ENCODE measurements at regions not wholly inside any gene's neighbourhood (a gene's known extent, or its start where the extent isn't known, plus 50 kb on each side); places are given as distances from the start of the nearest gene placed in this dataset.
A peak's percentile ranks its signal among the peaks of the same experiment; 100 is the strongest.
"Not testable (repeated sequence)": the region's sequence is repeated elsewhere in the genome, so short reads cannot be mapped to it uniquely, and the experiment has no call there.

DNA sequence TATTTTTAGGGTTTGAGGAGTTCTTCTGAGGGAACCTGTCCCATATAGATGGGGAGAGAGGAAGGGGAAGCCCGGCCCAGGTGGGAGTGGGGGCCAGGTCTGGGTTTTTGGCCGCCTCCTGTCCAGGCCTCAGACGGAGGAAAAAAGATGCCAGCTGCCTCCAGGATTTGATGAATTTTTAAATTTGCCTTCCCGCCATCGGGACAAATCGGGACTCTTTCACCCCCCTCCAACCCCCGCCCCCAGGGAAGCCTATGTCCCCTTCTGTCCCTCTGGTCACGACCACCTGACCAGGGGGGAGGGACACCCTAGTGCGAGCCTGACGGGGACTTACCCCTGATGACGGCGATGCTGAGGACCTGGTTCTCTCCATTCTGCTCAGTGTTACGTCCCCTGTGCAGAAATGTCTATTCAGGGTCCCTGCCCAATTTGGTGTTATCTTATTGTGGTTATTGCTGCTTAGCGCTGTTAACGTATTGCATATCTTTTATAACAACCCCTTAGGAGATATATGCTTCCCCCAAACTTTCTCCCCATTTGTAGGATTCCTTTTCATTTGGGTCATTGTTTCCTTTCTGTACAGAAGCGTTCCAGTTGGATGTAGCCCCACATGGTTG is 115.9 kb upstream of the GRK3 start:
- in situ Hi-C loops (cut with MboI; ENCODE audit: low sequenced_read_pairs, unreplicated experiment): no loop called here
- DNase-seq (ENCODE audit: low spot score): peak; percentile 56
- TF ChIP-seq, protein P1, sequence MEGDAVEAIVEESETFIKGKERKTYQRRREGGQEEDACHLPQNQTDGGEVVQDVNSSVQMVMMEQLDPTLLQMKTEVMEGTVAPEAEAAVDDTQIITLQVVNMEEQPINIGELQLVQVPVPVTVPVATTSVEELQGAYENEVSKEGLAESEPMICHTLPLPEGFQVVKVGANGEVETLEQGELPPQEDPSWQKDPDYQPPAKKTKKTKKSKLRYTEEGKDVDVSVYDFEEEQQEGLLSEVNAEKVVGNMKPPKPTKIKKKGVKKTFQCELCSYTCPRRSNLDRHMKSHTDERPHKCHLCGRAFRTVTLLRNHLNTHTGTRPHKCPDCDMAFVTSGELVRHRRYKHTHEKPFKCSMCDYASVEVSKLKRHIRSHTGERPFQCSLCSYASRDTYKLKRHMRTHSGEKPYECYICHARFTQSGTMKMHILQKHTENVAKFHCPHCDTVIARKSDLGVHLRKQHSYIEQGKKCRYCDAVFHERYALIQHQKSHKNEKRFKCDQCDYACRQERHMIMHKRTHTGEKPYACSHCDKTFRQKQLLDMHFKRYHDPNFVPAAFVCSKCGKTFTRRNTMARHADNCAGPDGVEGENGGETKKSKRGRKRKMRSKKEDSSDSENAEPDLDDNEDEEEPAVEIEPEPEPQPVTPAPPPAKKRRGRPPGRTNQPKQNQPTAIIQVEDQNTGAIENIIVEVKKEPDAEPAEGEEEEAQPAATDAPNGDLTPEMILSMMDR (IDR thresholded peaks at IDR 0.05; ENCODE audit: borderline replicate concordance, control extremely low read depth, extremely low read depth, insufficient read depth, missing control alignments): no peak

DNA sequence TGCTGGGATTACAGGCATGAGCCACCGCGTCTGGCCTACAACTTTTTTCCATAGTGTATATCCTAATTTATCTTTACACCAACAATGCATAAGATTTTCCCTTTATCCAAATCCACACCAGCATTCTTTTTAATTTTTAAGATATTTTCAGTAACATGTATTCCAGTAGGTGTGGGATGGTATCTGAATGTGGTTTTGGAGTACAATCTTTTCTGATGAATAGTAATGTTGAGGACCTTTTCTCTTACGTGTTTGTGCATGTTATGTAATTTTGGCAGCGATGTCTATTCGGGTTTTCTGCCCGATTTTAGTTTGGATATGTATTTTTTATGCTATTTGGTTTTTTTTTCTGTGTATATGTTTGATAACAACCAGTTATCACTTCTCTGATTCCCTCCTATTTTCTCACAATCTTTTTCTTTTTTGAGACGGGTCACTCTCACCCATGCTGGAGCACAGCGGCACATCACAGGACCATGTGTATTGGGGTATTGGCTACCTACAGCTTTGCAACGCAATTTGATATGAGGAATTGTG is 114.6 kb upstream of the GRK3 start:
- TF ChIP-seq, protein P1 (IDR thresholded peaks at IDR 0.05; ENCODE audit: borderline replicate concordance, control extremely low read depth, extremely low read depth, insufficient read depth, missing control alignments): no peak
- in situ Hi-C loops (cut with MboI; ENCODE audit: low sequenced_read_pairs, unreplicated experiment): no loop called here
- no peak for DNase-seq (ENCODE audit: low spot score)

DNA sequence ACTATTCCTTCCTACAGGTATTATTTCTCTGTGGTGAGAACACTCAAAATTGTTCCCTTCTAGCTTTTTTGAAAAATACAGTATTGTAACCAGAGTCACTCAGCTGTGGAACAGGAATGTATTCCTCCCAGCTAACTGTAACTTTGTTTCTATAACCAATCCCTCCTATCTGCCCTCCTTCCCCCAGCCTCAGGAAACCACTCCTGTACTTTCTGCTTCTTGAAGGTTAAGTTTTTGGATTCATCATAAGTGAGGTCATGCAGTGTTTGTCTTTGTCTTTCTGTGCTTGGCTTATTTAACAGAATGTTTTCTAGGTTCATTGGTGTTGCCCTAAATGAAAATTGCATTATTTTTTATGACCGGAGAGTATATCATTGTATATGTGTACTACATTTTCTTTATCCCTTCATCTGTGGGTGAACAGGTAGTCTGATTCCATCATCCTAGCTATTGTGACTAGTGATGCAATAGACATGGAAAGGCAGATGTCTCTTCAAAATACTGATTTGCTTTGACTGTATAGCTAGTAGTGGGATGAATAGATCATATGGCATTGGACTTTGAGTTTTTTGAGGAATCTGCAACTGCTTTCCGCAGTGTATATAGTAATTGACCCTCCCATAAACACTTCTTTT is 112.9 kb upstream of the GRK3 start:
- no peak for DNase-seq (ENCODE audit: low spot score)
- TF ChIP-seq, protein P1 (IDR thresholded peaks at IDR 0.05; ENCODE audit: borderline replicate concordance, control extremely low read depth, extremely low read depth, insufficient read depth, missing control alignments): no peak
- in situ Hi-C loops (cut with MboI; ENCODE audit: low sequenced_read_pairs, unreplicated experiment): no loop called here

DNA sequence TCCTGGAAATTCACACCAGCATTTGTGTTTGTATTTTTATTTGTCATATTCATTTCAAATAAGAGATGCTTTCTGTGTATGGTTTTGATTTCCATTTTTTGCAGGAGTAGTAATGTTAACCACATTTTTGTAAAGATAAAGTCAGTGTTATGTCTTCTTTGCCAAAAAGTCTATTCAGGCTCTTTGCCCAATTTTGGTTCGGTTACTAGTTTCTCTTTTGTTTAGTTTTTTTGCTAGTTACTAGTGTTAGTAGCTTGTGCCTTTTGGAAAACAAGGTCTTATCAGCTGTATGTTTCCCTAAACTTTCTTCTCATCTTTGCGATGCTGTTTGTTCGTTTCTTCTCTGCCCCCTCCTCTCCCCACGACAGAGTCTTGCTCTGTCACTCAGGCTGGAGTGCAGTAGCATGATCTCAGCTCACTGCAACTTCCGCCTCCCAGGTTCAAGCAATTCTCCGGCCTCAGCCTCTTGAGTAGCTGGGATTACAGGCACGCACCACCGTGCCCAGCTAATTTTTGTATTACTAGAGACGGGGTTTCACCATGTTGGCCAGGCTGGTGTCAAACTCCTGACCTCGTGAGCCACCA is 112.3 kb upstream of the GRK3 start:
- in situ Hi-C loops (cut with MboI; ENCODE audit: low sequenced_read_pairs, unreplicated experiment): no loop called here

DNA sequence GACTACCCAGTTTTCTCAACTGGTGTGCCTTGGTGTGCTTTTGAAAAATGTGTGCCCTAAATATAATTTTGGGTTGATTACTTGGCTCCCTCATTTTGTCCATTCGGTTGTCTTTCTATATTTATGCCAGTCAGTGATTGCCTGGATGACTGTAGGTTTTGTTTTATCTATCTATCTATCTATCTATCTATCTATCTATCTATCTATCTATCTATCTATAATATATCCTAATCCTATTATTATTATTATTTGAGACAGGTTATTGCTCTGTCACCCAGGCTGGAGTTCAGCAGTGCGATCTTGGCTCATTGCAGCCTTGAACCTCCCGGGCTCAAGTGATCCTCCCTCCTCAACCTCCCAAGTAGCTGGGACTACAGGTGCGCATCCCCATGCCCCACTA is 111.4 kb upstream of the GRK3 start:
- in situ Hi-C loops (cut with MboI; ENCODE audit: low sequenced_read_pairs, unreplicated experiment): no loop called here
- DNase-seq (ENCODE audit: low spot score): no peak
- TF ChIP-seq, protein P1 (IDR thresholded peaks at IDR 0.05; ENCODE audit: borderline replicate concordance, control extremely low read depth, extremely low read depth, insufficient read depth, missing control alignments): no peak

More for the DNA sequence above, 112.3 kb upstream of the GRK3 start:
- TF ChIP-seq, protein P1 (IDR thresholded peaks at IDR 0.05; ENCODE audit: borderline replicate concordance, control extremely low read depth, extremely low read depth, insufficient read depth, missing control alignments): no peak
- no peak for DNase-seq (ENCODE audit: low spot score)

DNA sequence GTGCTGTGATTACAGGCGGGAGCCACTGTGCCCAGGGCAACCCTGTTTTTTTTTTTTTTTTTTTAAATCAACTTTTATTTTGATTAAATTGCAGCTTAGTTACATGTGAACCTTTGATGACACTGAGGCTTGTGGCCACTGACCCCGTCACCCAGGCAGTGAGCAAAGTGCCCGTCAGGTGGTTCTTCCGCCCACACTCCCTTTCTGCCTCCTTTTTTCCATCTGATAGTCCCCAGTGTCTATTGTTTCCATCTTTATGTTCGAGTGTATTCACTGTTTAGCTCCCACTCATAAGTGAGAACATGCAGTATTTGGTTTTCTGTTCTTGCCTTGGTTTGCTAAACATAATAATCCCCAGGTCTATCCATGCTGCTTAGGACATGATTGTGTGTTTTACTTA is 110.9 kb upstream of the GRK3 start:
- TF ChIP-seq, protein P1 (IDR thresholded peaks at IDR 0.05; ENCODE audit: borderline replicate concordance, control extremely low read depth, extremely low read depth, insufficient read depth, missing control alignments): no peak
- no peak for DNase-seq (ENCODE audit: low spot score)
- in situ Hi-C loops (cut with MboI; ENCODE audit: low sequenced_read_pairs, unreplicated experiment): no loop called here

DNA sequence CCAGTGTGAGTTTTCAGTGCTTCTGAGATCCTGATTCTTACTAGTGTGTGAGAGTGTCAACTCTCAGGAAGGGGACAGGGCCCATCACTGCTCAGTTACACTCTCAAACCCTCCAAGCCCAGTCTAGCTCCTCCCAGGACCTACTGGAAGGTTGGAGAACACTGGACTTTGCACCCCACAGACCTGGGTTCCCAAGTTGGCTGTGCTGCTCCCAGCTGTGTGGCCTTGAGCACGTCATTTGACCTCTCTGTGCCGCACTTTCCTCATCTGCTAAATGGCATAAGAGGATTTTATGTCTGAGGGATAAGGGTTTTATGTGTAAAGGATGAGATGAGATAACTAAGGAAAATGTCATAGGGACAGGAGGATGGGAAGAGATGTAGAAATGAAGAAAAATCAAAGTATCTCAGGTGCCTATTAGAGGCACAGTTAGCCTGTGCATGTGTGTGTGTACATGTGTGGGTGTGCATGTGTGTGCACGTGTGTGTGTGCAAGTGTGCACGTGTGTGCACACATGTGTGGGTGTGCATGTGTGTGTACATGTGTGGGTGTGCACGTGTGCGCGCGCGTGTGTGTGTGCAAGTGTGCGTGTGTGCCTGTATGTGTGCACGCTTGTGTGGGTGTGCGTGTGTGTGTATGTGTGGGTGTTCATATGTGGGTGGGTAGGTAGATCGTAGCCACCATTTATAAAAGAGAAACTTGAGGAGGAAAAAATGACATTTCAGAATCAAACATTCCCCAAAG is 108.0 kb upstream of the GRK3 start:
- DNase-seq (ENCODE audit: low spot score); in situ Hi-C loops (cut with MboI; ENCODE audit: low sequenced_read_pairs, unreplicated experiment): not testable (repeated sequence)

DNA sequence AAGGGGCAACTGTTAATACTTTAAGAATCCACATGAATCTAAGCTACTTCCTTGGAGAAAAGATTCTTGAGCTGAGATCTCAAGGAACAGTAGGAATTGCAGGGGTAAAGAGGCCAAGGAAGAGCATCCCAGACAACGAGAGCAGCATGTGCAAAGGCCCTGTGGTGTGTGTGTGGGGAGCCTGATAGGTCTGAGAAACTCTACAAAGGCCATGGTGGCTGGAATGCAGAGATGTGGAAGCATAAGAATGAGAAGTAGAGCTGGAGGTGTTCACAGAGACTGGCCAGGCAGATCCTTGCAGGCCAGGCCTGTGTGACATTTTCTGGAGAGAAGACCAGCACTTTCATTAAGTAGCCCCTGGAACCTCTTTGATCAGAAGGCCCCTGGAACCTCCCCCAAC is 105.8 kb upstream of the GRK3 start:
- in situ Hi-C loops (cut with MboI; ENCODE audit: low sequenced_read_pairs, unreplicated experiment); DNase-seq (ENCODE audit: low spot score): not testable (repeated sequence)

DNA sequence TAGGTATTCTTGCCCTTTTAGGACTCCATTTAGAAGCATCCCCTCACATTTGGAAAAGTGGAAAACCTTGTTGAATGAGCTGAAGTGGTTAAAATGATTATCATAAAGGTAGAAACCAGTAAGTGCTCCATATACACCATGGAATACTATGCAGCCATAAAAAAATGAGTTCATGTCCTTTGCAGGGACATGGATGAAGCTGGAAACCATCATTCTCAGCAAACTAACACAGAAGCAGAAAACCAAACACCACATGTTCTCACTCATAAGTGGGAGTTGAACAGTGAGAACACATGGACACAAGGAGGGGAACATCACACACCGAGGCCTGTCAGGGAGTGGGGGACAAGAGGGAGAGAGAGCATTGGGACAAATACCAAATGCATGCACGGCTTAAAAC is 103.8 kb upstream of the GRK3 start:
- in situ Hi-C loops (cut with MboI; ENCODE audit: low sequenced_read_pairs, unreplicated experiment); DNase-seq (ENCODE audit: low spot score): not testable (repeated sequence)
